ENCODE measurements at regions not wholly inside any gene's neighbourhood (a gene's known extent, or its start where the extent isn't known, plus 50 kb on each side); places are given as distances from the start of the nearest gene placed in this dataset.
"Not testable (repeated sequence)": the region's sequence is repeated elsewhere in the genome, so short reads cannot be mapped to it uniquely, and the experiment has no call there.

- no peak for DNase-seq (ENCODE audit: low spot score)
Measured at GRCh38 chr10:56481521-56482091, 120.5 kb upstream of the ZWINT start.

DNA sequence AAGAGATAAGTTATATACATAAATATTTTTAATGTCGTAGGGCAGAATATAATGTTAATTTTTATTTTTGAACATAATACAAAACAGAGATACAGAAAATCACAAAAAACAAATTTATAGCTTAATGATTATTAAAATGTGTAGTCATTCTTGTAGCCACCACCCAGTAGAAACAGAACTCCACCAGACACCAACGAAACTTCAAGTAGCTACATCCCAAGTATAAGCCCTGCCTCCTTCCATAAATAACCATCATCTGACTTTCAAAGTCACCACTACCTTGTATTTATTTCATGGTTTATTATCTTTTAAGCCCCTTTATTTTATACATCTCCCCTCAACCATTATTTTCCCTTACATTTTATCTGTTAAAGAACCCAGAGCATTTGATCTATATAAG is 111.9 kb upstream of the ZWINT start:
- DNase-seq (ENCODE audit: low spot score), result no peak

DNA sequence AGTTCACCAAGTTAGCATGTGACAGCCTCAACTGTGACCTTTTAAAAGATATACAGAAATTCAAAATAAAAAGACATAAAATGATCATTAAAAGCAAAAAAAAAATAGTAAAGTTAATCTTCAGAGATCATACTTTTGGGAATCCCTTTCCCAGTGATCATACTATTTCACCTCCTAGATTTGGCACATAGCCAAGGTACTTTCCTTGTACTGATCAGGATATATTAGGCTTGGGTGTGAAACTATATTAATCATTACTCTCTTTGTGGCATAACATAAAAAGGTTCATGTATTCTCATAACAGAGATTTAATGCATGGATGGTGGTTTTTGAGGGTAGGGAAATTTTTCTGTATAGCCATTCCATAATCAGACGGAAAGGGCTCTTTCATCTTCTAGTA is 109.6 kb upstream of the ZWINT start:
- DNase-seq (ENCODE audit: low spot score), result no peak

DNA sequence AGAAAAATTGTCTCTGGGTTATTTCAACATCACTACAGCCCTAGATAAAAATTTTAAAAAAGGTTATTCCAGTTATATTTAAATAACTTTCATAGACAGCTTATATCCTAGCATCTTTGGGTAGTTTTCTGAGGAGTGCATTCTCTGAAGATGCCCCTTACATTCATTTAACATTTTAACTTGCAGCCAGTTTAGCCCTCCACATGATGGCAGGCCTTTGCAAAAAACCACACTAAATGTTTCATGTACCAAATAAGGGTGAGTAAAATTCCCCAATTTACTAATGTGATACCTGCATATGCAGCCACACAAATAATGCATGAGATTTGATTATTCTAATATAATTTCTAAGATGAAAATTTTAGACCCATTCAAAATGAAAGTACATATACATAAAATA is 108.4 kb upstream of the ZWINT start:
- no peak for DNase-seq (ENCODE audit: low spot score)

DNA sequence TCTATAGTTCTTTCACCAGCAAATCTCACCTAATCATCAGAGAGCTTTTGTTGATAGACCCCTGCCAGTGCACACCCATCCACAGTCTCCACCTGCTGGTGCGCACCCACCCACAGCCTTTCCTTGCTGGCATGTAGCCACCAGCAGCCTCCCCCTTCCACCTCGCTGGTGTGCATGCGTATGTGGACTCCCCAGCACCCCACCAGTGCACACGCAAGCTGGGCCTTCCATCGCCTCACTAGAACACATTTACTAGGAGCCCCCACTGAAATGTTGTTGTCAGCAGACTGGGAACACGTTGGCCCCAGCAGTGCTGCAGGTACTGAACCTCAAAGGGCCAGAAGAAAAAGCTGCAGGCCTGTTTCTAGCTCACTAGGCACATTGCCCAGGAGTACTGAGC is 104.9 kb upstream of the ZWINT start:
- DNase-seq (ENCODE audit: low spot score), result no peak

DNA sequence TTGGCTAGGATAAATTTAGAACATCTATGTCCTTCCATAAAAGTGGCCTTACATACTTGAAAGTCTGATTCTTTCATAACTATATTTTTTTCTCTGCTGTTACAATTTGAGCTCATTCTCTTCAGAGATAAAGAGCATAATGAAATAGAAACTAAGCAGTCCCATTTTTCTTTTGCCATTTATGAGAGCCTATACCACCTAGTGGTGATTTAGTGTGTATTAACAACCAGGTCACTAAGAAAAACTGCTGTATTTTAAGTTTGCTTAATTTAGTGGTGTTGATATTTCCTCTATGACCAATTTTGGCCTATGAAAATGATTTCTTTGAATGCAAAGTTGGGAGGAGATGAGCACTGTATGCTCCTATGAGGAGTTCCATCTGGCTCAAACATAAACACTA is 88.7 kb upstream of the ZWINT start:
- no peak for DNase-seq (ENCODE audit: low spot score)

DNA sequence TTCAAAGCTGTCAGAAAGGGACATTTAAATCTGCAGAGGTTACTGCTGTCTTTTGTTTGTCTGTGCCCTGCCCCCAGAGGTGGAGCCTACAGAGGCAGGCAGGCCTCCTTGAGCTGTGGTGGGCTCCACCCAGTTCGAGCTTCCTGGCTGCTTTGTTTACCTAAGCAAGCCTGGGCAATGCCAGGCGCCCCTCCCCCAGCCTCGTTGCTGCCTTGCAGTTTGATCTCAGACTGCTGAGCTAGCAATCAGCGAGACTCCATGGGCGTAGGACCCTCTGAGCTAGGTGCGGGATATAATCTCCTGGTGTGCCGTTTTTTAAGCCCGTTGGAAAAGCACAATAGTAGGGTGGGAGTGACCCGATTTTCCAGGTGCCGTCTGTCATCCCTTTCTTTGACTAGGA is 86.6 kb upstream of the ZWINT start:
- not testable (repeated sequence) for DNase-seq (ENCODE audit: low spot score)

GRCh38 chr10:56441337-56441736 is 80.3 kb upstream of the ZWINT start:
- not testable (repeated sequence) for DNase-seq (ENCODE audit: low spot score)

Measured in ureter (tissue), 1 donor.